WTC11 (cell line): ENCODE measurements at regions not wholly inside any gene's neighbourhood (a gene's known extent, or its start where the extent isn't known, plus 50 kb on each side); places are given as distances from the start of the nearest gene placed in this dataset.

Source experiments
- ATAC-seq: fragments of 200-7000 bp; cut with Tn5 transposase; 2 replicates; pipeline ENCODE4 v1.10.0; 2021; ENCODE audit warnings: mild to moderate bottlenecking, moderate library complexity
- CTCF ChIA-PET: fragments of 300-600 bp; sonication (Branson Sonifier 250); formaldehyde crosslinking; loops from one replicate; lab custom pipeline; 2021; ENCODE audit warnings: antibody characterized with exemption; lab: Charles Lee
- POLR2A ChIA-PET: fragments of 350-600 bp; sonication (Branson Sonifier 250); formaldehyde crosslinking; loops from one replicate; lab custom pipeline; 2021; ENCODE audit warnings: antibody characterized with exemption; lab: Charles Lee
- DNase-seq: peaks from one replicate; pipeline ENCODE4 v3.0.0; 2021; ENCODE audit warnings: low spot score
- H3K27ac Mint-ChIP-seq: 2 replicates; pipeline ENCODE4 v1.8.0; 2021; ENCODE audit warnings: mixed read lengths
- H3K27me3 Mint-ChIP-seq: 2 replicates; pipeline ENCODE4 v1.8.0; 2021; ENCODE audit warnings: low read depth, mild to moderate bottlenecking, moderate library complexity, mixed read lengths
- H3K36me3 Mint-ChIP-seq: 2 replicates; pipeline ENCODE4 v1.8.0; 2021; ENCODE audit warnings: mixed read lengths
- H3K4me1 Mint-ChIP-seq: 2 replicates; pipeline ENCODE4 v1.8.0; 2022; ENCODE audit warnings: mixed read lengths
- H3K4me3 Mint-ChIP-seq: 2 replicates; pipeline ENCODE4 v1.8.0; 2021; ENCODE audit warnings: mild to moderate bottlenecking, moderate library complexity, mixed read lengths
- H3K9me3 Mint-ChIP-seq: 2 replicates; pipeline ENCODE4 v1.8.0; 2021; ENCODE audit warnings: mixed read lengths
- AR ChIP-seq: fragments of 250-450 bp; sonication (Bioruptor Pico); IDR thresholded peaks from 2 replicates; pipeline ENCODE4 v1.9.0; 2021; ENCODE audit warnings: mild to moderate bottlenecking
- FOXJ3 ChIP-seq: sonication (generic); formaldehyde crosslinking; IDR thresholded peaks from 2 replicates; pipeline ENCODE4 v1.9.0; 2021; ENCODE audit warnings: missing genetic modification reagents, mild to moderate bottlenecking, borderline replicate concordance
- GTF2I ChIP-seq: fragments of 250-450 bp; sonication (Bioruptor Pico); conservative IDR thresholded peaks from 2 replicates; pipeline ENCODE4 v1.4.0; 2021; ENCODE audit warnings: mild to moderate bottlenecking
- HMGXB4 ChIP-seq: sonication (generic); formaldehyde crosslinking; IDR thresholded peaks from 2 replicates; pipeline ENCODE4 v1.8.1; 2023; ENCODE audit warnings: mild to moderate bottlenecking, moderate library complexity, missing genetic modification reagents
- IRF1 ChIP-seq: sonication (generic); formaldehyde crosslinking; IDR thresholded peaks from 2 replicates; pipeline ENCODE4 v1.8.0; 2023; ENCODE audit warnings: missing genetic modification reagents
- NFYB ChIP-seq: sonication (generic); formaldehyde crosslinking; conservative IDR thresholded peaks from 2 replicates; pipeline ENCODE4 v1.8.0; 2022; ENCODE audit warnings: low read depth, missing genetic modification reagents
- OVOL2 ChIP-seq: fragments of 250-450 bp; sonication (Bioruptor Pico); IDR thresholded peaks from 2 replicates; pipeline ENCODE4 v1.9.0; 2021; ENCODE audit warnings: mild to moderate bottlenecking, borderline replicate concordance
- SP1 ChIP-seq: sonication (generic); formaldehyde crosslinking; conservative IDR thresholded peaks from 2 replicates; pipeline ENCODE4 v1.8.1; 2022; ENCODE audit warnings: missing genetic modification reagents
- TEAD4 ChIP-seq: sonication (generic); formaldehyde crosslinking; IDR thresholded peaks from 2 replicates; pipeline ENCODE4 v1.8.0; 2022; ENCODE audit warnings: mild to moderate bottlenecking, missing genetic modification reagents
- USF1 ChIP-seq: sonication (generic); formaldehyde crosslinking; IDR thresholded peaks from 2 replicates; pipeline ENCODE4 v1.8.0; 2022; ENCODE audit warnings: mild to moderate bottlenecking, missing genetic modification reagents
- ZNF138 ChIP-seq: sonication (generic); formaldehyde crosslinking; conservative IDR thresholded peaks from 2 replicates; pipeline ENCODE4 v1.8.1; 2022; ENCODE audit warnings: mild to moderate bottlenecking, moderate library complexity, missing genetic modification reagents
- ZNF512 ChIP-seq: sonication (generic); formaldehyde crosslinking; IDR thresholded peaks from 2 replicates; pipeline ENCODE4 v1.8.1; 2022; ENCODE audit warnings: missing genetic modification reagents, borderline replicate concordance
- ZSCAN18 ChIP-seq: fragments of 250-450 bp; sonication (Bioruptor Pico); IDR thresholded peaks from 2 replicates; pipeline ENCODE4 v2.1.2; 2022; ENCODE audit warnings: mild to moderate bottlenecking, moderate library complexity
- TF ChIP-seq, protein P1 (sequence below): sonication (generic); formaldehyde crosslinking; IDR thresholded peaks from 2 replicates; pipeline ENCODE4 v1.8.1; 2023; ENCODE audit warnings: mild to moderate bottlenecking, missing genetic modification reagents
- TF ChIP-seq, protein P2 (sequence below): sonication (generic); formaldehyde crosslinking; IDR thresholded peaks from 2 replicates; pipeline ENCODE4 v1.8.1; 2023; ENCODE audit warnings: mild to moderate bottlenecking, missing genetic modification reagents, moderate library complexity
- TF ChIP-seq, protein P3 (sequence below): fragments of 200-600 bp; IDR thresholded peaks from 2 replicates; pipeline ENCODE4 v1.8.0; 2022; ENCODE audit warnings: antibody characterized with exemption
- TF ChIP-seq, protein P4 (sequence below): fragments of 250-450 bp; sonication (Bioruptor Pico); IDR thresholded peaks from 2 replicates; pipeline ENCODE4 v1.8.0; 2021; ENCODE audit warnings: mild to moderate bottlenecking
- TF ChIP-seq, protein P5 (sequence below): sonication (generic); formaldehyde crosslinking; IDR thresholded peaks from 2 replicates; pipeline ENCODE4 v1.8.0; 2023; ENCODE audit warnings: mild to moderate bottlenecking, missing genetic modification reagents

DNA sequence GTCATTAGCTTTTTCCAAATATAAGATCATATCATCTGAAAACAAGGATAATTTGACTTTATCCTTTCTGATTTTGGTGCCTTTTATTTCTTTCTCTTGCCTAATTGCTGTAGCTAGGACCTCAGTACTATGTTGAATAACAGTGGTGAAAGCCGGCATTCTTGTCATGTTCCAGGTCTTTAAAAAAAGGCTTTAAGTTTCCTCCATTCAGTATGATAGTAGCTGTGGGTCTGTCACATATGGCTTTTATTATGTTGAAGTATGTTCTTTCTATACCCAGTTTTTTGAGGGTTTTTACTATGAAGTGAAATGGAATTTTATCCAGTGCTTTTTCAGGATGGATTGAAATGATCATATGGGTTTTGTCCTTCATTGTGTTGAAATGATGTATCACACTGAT is 115.8 kb downstream of the DUSP10 start:
- Mint-ChIP-seq H3K9me3 (peaks cover 25% of the 10 kb centered on the region), H3K36me3 (no peaks in the 10 kb centered on the region), H3K4me1 (peaks cover 9% of the 10 kb centered on the region), H3K27ac (no peak overlapping the region), H3K27me3 (no peaks in the 10 kb centered on the region), H3K4me3 (no peak overlapping the region)
- POLR2A ChIA-PET: no interaction called here
- ATAC-seq: no peak
- CTCF ChIA-PET: interaction anchor here (0.6 kb wide), 1 partner anchor 522 kb away, joined by 4 read pairs; no protein-coding TSS in a partner anchor
- DNase-seq: no peak
- TF ChIP-seq ZNF138 (CRISPR knock-in tag) (no peak), NFYB (no peak), HMGXB4 (CRISPR knock-in tag) (no peak), ZNF512 (CRISPR knock-in tag) (no peak), TEAD4 (CRISPR knock-in tag) (no peak), OVOL2 (CRISPR knock-in tag) (no peak), SP1 (no peak), AR (CRISPR knock-in tag) (no peak), GTF2I (CRISPR knock-in tag) (no peak), IRF1 (CRISPR knock-in tag) (no peak), ZSCAN18 (CRISPR knock-in tag) (no peak), USF1 (CRISPR knock-in tag) (no peak), FOXJ3 (CRISPR knock-in tag) (no peak)
- TF ChIP-seq, protein P1, sequence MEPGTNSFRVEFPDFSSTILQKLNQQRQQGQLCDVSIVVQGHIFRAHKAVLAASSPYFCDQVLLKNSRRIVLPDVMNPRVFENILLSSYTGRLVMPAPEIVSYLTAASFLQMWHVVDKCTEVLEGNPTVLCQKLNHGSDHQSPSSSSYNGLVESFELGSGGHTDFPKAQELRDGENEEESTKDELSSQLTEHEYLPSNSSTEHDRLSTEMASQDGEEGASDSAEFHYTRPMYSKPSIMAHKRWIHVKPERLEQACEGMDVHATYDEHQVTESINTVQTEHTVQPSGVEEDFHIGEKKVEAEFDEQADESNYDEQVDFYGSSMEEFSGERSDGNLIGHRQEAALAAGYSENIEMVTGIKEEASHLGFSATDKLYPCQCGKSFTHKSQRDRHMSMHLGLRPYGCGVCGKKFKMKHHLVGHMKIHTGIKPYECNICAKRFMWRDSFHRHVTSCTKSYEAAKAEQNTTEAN (CRISPR knock-in tag): no peak
- TF ChIP-seq, protein P2, sequence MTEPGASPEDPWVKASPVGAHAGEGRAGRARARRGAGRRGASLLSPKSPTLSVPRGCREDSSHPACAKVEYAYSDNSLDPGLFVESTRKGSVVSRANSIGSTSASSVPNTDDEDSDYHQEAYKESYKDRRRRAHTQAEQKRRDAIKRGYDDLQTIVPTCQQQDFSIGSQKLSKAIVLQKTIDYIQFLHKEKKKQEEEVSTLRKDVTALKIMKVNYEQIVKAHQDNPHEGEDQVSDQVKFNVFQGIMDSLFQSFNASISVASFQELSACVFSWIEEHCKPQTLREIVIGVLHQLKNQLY (CRISPR knock-in tag): no peak
- TF ChIP-seq, protein P3, sequence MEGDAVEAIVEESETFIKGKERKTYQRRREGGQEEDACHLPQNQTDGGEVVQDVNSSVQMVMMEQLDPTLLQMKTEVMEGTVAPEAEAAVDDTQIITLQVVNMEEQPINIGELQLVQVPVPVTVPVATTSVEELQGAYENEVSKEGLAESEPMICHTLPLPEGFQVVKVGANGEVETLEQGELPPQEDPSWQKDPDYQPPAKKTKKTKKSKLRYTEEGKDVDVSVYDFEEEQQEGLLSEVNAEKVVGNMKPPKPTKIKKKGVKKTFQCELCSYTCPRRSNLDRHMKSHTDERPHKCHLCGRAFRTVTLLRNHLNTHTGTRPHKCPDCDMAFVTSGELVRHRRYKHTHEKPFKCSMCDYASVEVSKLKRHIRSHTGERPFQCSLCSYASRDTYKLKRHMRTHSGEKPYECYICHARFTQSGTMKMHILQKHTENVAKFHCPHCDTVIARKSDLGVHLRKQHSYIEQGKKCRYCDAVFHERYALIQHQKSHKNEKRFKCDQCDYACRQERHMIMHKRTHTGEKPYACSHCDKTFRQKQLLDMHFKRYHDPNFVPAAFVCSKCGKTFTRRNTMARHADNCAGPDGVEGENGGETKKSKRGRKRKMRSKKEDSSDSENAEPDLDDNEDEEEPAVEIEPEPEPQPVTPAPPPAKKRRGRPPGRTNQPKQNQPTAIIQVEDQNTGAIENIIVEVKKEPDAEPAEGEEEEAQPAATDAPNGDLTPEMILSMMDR: no peak
- TF ChIP-seq, protein P4, sequence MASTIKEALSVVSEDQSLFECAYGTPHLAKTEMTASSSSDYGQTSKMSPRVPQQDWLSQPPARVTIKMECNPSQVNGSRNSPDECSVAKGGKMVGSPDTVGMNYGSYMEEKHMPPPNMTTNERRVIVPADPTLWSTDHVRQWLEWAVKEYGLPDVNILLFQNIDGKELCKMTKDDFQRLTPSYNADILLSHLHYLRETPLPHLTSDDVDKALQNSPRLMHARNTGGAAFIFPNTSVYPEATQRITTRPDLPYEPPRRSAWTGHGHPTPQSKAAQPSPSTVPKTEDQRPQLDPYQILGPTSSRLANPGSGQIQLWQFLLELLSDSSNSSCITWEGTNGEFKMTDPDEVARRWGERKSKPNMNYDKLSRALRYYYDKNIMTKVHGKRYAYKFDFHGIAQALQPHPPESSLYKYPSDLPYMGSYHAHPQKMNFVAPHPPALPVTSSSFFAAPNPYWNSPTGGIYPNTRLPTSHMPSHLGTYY (CRISPR knock-in tag): no peak
- TF ChIP-seq, protein P5, sequence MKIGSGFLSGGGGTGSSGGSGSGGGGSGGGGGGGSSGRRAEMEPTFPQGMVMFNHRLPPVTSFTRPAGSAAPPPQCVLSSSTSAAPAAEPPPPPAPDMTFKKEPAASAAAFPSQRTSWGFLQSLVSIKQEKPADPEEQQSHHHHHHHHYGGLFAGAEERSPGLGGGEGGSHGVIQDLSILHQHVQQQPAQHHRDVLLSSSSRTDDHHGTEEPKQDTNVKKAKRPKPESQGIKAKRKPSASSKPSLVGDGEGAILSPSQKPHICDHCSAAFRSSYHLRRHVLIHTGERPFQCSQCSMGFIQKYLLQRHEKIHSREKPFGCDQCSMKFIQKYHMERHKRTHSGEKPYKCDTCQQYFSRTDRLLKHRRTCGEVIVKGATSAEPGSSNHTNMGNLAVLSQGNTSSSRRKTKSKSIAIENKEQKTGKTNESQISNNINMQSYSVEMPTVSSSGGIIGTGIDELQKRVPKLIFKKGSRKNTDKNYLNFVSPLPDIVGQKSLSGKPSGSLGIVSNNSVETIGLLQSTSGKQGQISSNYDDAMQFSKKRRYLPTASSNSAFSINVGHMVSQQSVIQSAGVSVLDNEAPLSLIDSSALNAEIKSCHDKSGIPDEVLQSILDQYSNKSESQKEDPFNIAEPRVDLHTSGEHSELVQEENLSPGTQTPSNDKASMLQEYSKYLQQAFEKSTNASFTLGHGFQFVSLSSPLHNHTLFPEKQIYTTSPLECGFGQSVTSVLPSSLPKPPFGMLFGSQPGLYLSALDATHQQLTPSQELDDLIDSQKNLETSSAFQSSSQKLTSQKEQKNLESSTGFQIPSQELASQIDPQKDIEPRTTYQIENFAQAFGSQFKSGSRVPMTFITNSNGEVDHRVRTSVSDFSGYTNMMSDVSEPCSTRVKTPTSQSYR (CRISPR knock-in tag): no peak
